ENCODE measurements at regions not wholly inside any gene's neighbourhood (a gene's known extent, or its start where the extent isn't known, plus 50 kb on each side); places are given as distances from the start of the nearest gene placed in this dataset.

GRCh38 chr1:232532901-232533300 is 97.0 kb downstream of the SIPA1L2 start:
- Histone ChIP-seq H3K27me3 (no peaks in the 10 kb centered on the region), H3K4me1 (peaks cover 17% of the 10 kb centered on the region), H3K4me3 (ENCODE audit: low read depth, low read length) (no peak overlapping the region), H3K9me3 (no peaks in the 10 kb centered on the region), H3K36me3 (no peaks in the 10 kb centered on the region)
- no peak for TF ChIP-seq CTCF (IDR thresholded peaks at IDR 0.05; ENCODE audit: low read depth, low read length)
- DNase-seq, result no peak

- Histone ChIP-seq H3K4me3 (ENCODE audit: low read depth, low read length) (no peak overlapping the region), H3K36me3 (no peaks in the 10 kb centered on the region), H3K27me3 (no peaks in the 10 kb centered on the region), H3K9me3 (no peaks in the 10 kb centered on the region), H3K4me1 (peaks cover 16% of the 10 kb centered on the region)
- no peak for DNase-seq
- no peak for TF ChIP-seq CTCF (IDR thresholded peaks at IDR 0.05; ENCODE audit: low read depth, low read length)
These were observed 98.6 kb downstream of the SIPA1L2 start for GRCh38 chr1:232531291-232531690.

- no peak for TF ChIP-seq CTCF (IDR thresholded peaks at IDR 0.05; ENCODE audit: low read depth, low read length)
- Histone ChIP-seq H3K4me1 (peaks cover 7% of the 10 kb centered on the region), H3K9me3 (no peaks in the 10 kb centered on the region), H3K36me3 (no peaks in the 10 kb centered on the region), H3K4me3 (ENCODE audit: low read depth, low read length) (no peak overlapping the region), H3K27me3 (no peaks in the 10 kb centered on the region)
- no peak for DNase-seq
These were observed 100.2 kb downstream of the SIPA1L2 start for GRCh38 chr1:232529747-232530146.

- no peak for DNase-seq
- no peaks in the 10 kb centered on the region for H3K4me1 ChIP-seq
- no peaks in the 10 kb centered on the region for H3K27me3 ChIP-seq
- no peak for TF ChIP-seq CTCF (IDR thresholded peaks at IDR 0.05; ENCODE audit: low read depth, low read length)
- no peak overlapping the region for H3K4me3 ChIP-seq (ENCODE audit: low read depth, low read length)
- H3K9me3 ChIP-seq, result no peaks in the 10 kb centered on the region
- H3K36me3 ChIP-seq, result no peaks in the 10 kb centered on the region
These were observed 101.4 kb downstream of the SIPA1L2 start for GRCh38 chr1:232528472-232529089.

GRCh38 chr1:232524056-232524455 is 105.9 kb downstream of the SIPA1L2 start:
- Histone ChIP-seq H3K27me3 (no peaks in the 10 kb centered on the region), H3K36me3 (no peaks in the 10 kb centered on the region), H3K4me3 (ENCODE audit: low read depth, low read length) (no peak overlapping the region), H3K9me3 (no peaks in the 10 kb centered on the region), H3K4me1 (no peaks in the 10 kb centered on the region)
- TF ChIP-seq CTCF (IDR thresholded peaks at IDR 0.05; ENCODE audit: low read depth, low read length), result no peak
- DNase-seq, result no peak

GRCh38 chr1:232522189-232522588 is 107.7 kb downstream of the SIPA1L2 start:
- Histone ChIP-seq H3K27me3 (no peaks in the 10 kb centered on the region), H3K4me1 (no peaks in the 10 kb centered on the region; the same call in 1 of the 2 replicates), H3K36me3 (no peaks in the 10 kb centered on the region), H3K9me3 (no peaks in the 10 kb centered on the region), H3K4me3 (ENCODE audit: low read depth, low read length) (no peak overlapping the region)
- no peak for DNase-seq
- TF ChIP-seq CTCF (IDR thresholded peaks at IDR 0.05; ENCODE audit: low read depth, low read length), result no peak
